SU-DHL-6 (cell line): ENCODE measurements at regions not wholly inside any gene's neighbourhood (a gene's known extent, or its start where the extent isn't known, plus 50 kb on each side); places are given as distances from the start of the nearest gene placed in this dataset.

Experiments used
- H2AFZ ChIP-seq: fragments of 200-600 bp; sonication (generic); 2 replicates; pipeline ENCODE4 v1.6.1; 2014; ENCODE audit warnings: low read depth, mild to moderate bottlenecking, moderate library complexity, mixed read lengths, antibody characterized with exemption, low read length; ENCODE audit not compliant: severe bottlenecking
- H3F3A ChIP-seq: fragments of 200-600 bp; shearing (Covaris generic); 2 replicates; pipeline ENCODE4 v1.6.0; 2016; ENCODE audit warnings: antibody characterized with exemption, mild to moderate bottlenecking; ENCODE audit not compliant: insufficient read depth
- H3K27ac ChIP-seq: fragments of 200-600 bp; sonication (generic); 2 replicates; pipeline ENCODE4 v1.5.1; 2016; ENCODE audit warnings: low read depth, mild to moderate bottlenecking, low read length, moderate library complexity, mixed read lengths
- H3K27me3 ChIP-seq: fragments of 200-600 bp; sonication (generic), shearing (Covaris generic); 2 replicates; pipeline ENCODE4 v1.6.0; 2014; ENCODE audit warnings: mild to moderate bottlenecking, low read length
- H3K36me3 ChIP-seq: fragments of 200-600 bp; sonication (generic); 2 replicates; pipeline ENCODE4 v1.6.1; 2014; ENCODE audit warnings: mild to moderate bottlenecking, low read length, mixed read lengths
- H3K4me2 ChIP-seq: fragments of 300-600, 200-600 bp; shearing (Covaris generic), sonication (generic); 2 replicates; pipeline ENCODE4 v1.6.0; 2014; ENCODE audit warnings: low read length, low read depth, mild to moderate bottlenecking; ENCODE audit not compliant: poor library complexity, severe bottlenecking
- H3K4me3 ChIP-seq: fragments of 200-600 bp; sonication (generic); 2 replicates; pipeline ENCODE4 v1.5.1; 2014; ENCODE audit warnings: antibody characterized with exemption, low read length, mild to moderate bottlenecking, mixed read lengths; ENCODE audit not compliant: insufficient read depth, poor library complexity, severe bottlenecking
- H3K79me2 ChIP-seq: fragments of 200-600 bp; sonication (generic); 2 replicates; pipeline ENCODE4 v1.6.1; 2014; ENCODE audit warnings: mild to moderate bottlenecking, low read length, moderate library complexity; ENCODE audit not compliant: insufficient read depth
- H3K9ac ChIP-seq: fragments of 200-600 bp; sonication (generic); 2 replicates; pipeline ENCODE4 v1.7.0; 2014; ENCODE audit warnings: mild to moderate bottlenecking, low read length
- H3K9me2 ChIP-seq: fragments of 200-600 bp; sonication (generic); replicated peaks from 2 replicates; pipeline ENCODE4 v1.6.1; 2014; ENCODE audit warnings: low read length; ENCODE audit not compliant: insufficient read depth
- H3K9me3 ChIP-seq: fragments of 200-600 bp; sonication (generic); 2 replicates; pipeline ENCODE4 v1.6.1; 2014; ENCODE audit warnings: low read length, mixed read lengths; ENCODE audit not compliant: insufficient read depth
- H4K20me1 ChIP-seq: fragments of 200-600 bp; sonication (generic); 2 replicates; pipeline ENCODE4 v1.6.1; 2014; ENCODE audit warnings: low read depth, mild to moderate bottlenecking, antibody characterized with exemption, low read length, moderate library complexity, mixed read lengths
- EZH2phosphoT487 ChIP-seq: fragments of 200-600 bp; sonication (generic), shearing (Covaris generic); conservative IDR thresholded peaks from 2 replicates; pipeline ENCODE4 v1.6.1; 2018; ENCODE audit warnings: mild to moderate bottlenecking, antibody characterized with exemption, low read length, moderate library complexity, mixed read lengths
- TF ChIP-seq, protein P1 (sequence below): fragments of 200-600 bp; sonication (generic); IDR thresholded peaks from one replicate; pipeline ENCODE4 v1.5.1; 2017; ENCODE audit warnings: antibody characterized with exemption, mild to moderate bottlenecking, low read length, moderate library complexity; ENCODE audit not compliant: insufficient read depth, poor library complexity, severe bottlenecking

DNA sequence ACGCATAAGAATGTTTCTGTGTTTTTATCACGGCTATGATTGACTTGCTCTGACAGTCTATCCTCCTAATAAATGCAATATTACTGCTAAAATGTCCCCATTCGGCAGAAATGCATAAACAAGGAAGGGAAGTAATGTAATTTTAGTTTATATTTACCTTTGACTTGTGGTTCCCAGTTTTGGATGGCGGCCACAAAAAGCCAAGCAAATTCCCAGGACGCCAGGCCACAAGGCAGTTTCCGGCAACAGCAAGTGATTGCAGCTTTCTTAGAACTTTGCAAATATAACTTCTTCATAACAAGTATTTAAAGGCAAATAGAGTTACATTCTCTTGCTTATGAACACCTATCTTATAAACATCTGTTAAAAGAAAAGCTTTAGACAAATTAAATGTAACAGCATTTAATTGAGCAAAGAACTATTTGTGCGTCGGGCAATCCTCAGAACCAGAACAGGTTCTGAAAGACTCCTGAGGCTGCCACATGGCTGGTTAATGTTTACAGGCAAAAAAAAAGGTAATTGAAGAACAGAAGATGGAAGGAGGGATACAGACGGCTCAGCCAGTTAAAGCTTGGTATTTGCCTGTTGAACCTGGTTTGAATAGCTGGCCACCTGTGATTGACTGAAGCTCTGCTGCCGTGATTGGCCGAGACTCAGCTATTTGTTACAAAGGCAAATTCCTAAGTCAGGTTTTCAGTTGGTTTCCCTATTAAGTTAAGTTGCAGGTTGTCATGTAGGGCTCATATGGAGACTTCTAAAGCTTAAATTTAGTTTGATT, 80.8 kb downstream of the C21orf91 start:
- no peaks in the 10 kb centered on the region for H4K20me1 ChIP-seq
- peaks cover 5% of the 10 kb centered on the region; the same call in 1 of the 2 replicates for H3K9me3 ChIP-seq

GRCh38 chr21:17736072-17736471, 83.1 kb downstream of the C21orf91 start:
- no peak overlapping the region for H2AFZ ChIP-seq
- H3K79me2 ChIP-seq, result no peaks in the 10 kb centered on the region

More for the DNA sequence above, 80.8 kb downstream of the C21orf91 start:
- no peak overlapping the region for H2AFZ ChIP-seq
- H3F3A ChIP-seq, result no peaks in the 10 kb centered on the region
- H3K27me3 ChIP-seq, result no peaks in the 10 kb centered on the region
- no peak overlapping the region for H3K9ac ChIP-seq
- no peaks in the 10 kb centered on the region for H3K79me2 ChIP-seq
- no peak overlapping the region for H3K4me2 ChIP-seq
- TF ChIP-seq EZH2phosphoT487, result no peak
- TF ChIP-seq, protein P1, sequence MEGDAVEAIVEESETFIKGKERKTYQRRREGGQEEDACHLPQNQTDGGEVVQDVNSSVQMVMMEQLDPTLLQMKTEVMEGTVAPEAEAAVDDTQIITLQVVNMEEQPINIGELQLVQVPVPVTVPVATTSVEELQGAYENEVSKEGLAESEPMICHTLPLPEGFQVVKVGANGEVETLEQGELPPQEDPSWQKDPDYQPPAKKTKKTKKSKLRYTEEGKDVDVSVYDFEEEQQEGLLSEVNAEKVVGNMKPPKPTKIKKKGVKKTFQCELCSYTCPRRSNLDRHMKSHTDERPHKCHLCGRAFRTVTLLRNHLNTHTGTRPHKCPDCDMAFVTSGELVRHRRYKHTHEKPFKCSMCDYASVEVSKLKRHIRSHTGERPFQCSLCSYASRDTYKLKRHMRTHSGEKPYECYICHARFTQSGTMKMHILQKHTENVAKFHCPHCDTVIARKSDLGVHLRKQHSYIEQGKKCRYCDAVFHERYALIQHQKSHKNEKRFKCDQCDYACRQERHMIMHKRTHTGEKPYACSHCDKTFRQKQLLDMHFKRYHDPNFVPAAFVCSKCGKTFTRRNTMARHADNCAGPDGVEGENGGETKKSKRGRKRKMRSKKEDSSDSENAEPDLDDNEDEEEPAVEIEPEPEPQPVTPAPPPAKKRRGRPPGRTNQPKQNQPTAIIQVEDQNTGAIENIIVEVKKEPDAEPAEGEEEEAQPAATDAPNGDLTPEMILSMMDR, result no peak
- no peak overlapping the region for H3K4me3 ChIP-seq
- no peak overlapping the region for H3K27ac ChIP-seq
- no peaks in the 10 kb centered on the region for H3K9me2 ChIP-seq
- no peaks in the 10 kb centered on the region for H3K36me3 ChIP-seq

DNA sequence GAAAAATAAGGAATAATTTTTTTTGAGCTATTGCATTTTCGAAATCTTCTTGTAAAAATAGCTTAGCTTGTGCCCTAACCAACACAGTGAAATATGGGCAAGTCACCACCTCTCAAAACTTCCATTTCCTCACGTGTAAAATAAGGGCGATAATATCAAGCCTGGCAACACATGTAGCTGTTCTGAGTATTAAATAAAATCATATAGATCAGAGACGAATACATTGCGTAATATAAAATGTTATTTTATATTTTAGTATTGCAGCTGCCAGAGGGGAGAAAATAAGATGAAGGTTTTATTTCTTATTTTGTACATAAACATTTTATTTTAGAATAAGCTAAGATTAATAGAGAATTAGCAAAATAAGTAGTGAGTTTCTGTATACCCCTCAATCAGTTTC, 85.9 kb downstream of the C21orf91 start:
- Histone ChIP-seq H3K79me2 (no peaks in the 10 kb centered on the region), H3K4me3 (no peak overlapping the region), H3K9me3 (no peaks in the 10 kb centered on the region), H4K20me1 (no peaks in the 10 kb centered on the region), H3K27ac (no peak overlapping the region), H3K9ac (no peak overlapping the region), H3F3A (no peaks in the 10 kb centered on the region), H3K4me2 (no peak overlapping the region), H2AFZ (no peak overlapping the region), H3K9me2 (no peaks in the 10 kb centered on the region), H3K36me3 (no peaks in the 10 kb centered on the region), H3K27me3 (no peaks in the 10 kb centered on the region)
- TF ChIP-seq EZH2phosphoT487, result no peak
- TF ChIP-seq, protein P1, result no peak

More at GRCh38 chr21:17736072-17736471, 83.1 kb downstream of the C21orf91 start:
- H3K9me2 ChIP-seq, result no peaks in the 10 kb centered on the region
- H3K27ac ChIP-seq, result no peak overlapping the region
- TF ChIP-seq, protein P1, result no peak
- TF ChIP-seq EZH2phosphoT487, result no peak
- no peaks in the 10 kb centered on the region for H3F3A ChIP-seq
- no peak overlapping the region for H3K4me3 ChIP-seq
- no peak overlapping the region for H3K9ac ChIP-seq
- no peaks in the 10 kb centered on the region for H3K27me3 ChIP-seq
- H3K36me3 ChIP-seq, result no peaks in the 10 kb centered on the region
- no peaks in the 10 kb centered on the region for H4K20me1 ChIP-seq
- H3K9me3 ChIP-seq, result no peaks in the 10 kb centered on the region
- H3K4me2 ChIP-seq, result no peak overlapping the region
